ENCODE measurements at regions not wholly inside any gene's neighbourhood (a gene's known extent, or its start where the extent isn't known, plus 50 kb on each side); places are given as distances from the start of the nearest gene placed in this dataset.
"Not testable (repeated sequence)": the region's sequence is repeated elsewhere in the genome, so short reads cannot be mapped to it uniquely, and the experiment has no call there.

DNA sequence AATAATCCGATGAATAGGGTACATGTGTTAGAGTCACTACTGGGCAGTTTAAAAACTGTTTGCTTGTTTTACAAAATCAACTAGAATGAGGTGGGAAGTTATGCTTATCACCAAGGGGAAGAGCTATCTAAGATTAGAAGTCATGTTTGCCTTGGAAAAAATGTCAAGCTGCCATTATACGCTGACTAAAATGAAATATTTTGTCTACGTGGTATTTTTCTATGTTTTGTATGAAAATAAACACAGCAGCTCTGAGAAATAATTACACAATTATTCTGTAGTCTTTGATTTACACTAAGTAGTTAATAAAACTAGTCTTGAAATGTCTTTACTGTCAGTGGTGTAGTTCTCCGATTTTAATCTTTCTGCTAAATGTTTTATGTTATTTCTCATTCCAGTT, 241.9 kb upstream of the TARS1 start:
- DNase-seq (ENCODE audit: low read depth in 4 of 4, low spot score in 3 of 4) = no peak

DNA sequence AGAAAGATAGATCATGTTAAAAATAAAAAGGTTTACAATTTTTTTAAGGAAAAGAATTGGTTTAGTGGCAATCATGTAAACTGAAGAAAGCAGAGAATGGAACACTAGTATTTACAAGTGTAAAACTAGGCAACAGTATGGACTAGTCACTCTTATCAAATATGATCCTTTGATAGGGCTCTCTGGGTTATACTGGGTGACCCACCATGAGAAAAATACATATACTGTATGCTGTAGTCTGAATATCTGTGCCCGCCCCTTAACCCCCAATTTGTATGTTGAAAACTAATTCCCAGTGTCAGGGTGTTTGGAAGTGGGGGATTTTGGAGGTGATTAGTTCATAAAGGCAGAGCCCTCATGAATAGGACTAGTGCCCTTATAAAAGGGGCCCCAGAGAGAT, 236.8 kb upstream of the TARS1 start:
- DNase-seq (ENCODE audit: low read depth in 4 of 4, low spot score in 3 of 4) = no peak

DNA sequence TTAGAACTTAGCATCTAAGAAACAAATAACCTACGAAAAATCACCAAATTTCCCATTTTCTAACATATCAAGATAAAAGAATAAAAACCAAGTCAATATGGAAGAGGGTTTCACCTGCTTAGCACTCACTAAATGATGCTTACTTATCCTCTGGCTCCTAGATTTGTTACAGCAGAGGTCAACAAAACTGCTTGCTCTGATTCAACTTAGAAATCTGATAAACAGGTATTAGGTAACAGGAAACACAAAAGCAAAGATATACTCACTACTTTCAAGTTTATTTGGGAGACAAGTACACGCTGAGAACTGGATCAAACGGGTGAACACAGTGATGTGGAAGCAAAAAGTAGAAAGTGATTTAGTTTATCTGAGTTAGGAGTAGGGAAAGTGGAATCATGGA, 235.7 kb upstream of the TARS1 start:
- DNase-seq (ENCODE audit: low read depth in 4 of 4, low spot score in 3 of 4) = no peak

DNA sequence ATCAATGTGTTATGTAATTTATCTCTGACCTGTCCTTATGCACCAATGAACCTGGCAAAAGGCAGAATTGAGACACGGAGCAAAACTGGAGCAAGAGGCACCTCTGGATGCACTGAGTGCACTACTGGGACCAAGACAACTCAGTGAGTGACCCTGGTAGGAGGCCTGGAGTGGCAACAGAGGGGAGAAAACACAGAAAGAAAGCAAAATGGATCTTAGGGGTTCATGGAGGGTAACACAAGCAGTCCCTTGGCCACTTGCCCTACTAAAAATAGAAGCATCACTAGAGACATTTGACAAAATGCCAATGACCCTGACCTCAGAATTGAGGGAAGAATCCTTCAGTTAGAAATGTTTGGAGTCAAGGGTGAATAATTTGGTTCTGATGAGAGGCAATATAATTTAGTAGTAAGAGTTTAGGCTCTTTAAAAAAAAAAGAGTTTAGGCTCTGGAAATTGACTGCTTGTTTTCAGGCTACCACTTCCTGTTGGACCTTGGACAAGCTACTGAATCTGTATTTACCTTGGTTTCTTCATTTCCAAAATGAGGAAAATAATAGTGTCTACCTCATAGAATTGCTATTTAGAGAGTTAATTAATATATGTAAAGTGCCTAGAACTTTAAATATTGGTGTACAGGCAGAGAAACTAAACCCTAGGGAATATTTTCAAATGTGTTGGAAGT, 234.9 kb upstream of the TARS1 start:
- no peak for DNase-seq (ENCODE audit: low read depth in 4 of 4, low spot score in 3 of 4)

DNA sequence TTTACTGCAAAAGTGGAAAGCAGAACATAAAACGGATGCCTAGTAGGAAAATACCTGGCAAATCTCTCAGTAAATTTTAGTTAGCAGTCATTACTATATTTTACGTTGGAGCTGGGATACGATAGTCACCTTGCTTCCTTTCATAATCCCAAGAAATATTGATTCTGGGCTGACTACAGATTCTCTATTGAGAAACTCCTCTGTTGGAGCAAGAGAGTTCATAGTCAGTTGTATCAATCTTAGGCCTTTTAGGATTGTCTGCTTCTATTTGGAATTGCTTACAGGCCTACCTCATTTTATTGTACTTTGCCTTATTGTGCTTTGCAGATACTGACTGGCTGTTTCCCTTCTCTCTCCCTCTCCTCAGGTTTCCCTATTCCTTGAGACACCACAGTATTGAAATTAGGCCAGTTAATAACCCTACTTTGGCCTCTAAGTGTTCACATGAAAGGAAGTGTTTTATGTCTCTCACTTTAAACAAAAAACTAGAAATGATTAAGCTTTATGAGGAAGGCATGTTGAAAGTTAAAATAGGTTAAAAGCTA, 233.7 kb upstream of the TARS1 start:
- DNase-seq (ENCODE audit: low read depth in 4 of 4, low spot score in 3 of 4) = no peak

DNA sequence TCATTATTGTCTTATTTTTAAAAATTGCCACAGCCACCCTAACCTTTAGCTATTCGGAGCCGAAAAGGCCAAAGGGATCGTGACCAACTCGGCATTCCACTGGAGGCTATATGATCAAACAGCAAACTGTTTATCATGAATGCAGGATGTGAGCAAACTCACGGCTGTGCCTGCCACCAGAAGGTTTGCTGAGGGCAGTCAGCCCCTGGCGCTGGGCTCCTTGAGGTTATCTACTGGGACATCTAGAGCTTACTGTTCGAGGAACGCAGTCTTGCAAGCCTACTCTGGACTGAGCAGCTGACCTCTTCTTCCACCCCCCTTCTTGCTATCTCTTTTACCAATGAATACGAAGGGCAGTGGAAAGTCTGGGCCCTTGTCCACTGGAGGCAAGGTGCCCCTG, 231.5 kb upstream of the TARS1 start:
- no peak for DNase-seq (ENCODE audit: low read depth in 4 of 4, low spot score in 3 of 4)

DNA sequence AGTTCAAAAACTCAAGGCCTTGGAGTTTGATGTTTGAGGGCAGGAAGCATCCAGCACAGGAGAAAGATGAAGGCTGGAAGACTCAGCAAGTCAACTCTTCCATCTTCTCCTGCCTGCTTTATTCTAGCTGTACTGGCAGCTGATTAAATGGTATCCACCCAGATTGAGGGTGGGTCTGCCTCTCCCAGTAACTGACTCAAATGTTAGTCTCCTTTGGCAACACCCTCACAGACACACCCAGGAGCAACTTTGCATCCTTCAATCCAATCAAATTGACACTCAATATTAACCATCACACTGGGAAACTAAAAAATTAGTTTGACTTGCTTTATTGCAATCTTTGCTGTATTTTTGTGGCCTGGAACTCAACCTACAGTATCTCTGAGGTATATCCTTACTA, 230.5 kb upstream of the TARS1 start:
- DNase-seq (ENCODE audit: low read depth in 4 of 4, low spot score in 3 of 4) = not testable (repeated sequence)

DNA sequence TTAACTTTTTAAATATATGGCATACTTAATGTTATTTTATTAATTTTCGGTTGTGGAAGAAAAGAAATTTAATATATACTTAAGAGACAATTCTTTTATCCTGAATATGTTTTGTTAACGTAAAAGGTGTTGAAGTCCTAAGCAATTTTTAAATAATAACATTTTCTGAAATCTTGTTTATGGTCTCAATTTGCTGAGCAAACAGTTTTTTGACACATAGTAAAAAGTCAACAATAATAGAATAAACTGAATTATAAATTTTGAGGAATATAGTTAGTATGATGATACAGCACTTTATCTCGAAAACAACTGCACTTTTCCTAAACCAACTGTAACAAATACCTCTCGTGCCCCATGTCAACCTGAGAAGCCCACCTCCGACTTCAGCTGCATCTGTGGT, 229.8 kb upstream of the TARS1 start:
- DNase-seq (ENCODE audit: low read depth in 4 of 4, low spot score in 3 of 4) = no peak

DNA sequence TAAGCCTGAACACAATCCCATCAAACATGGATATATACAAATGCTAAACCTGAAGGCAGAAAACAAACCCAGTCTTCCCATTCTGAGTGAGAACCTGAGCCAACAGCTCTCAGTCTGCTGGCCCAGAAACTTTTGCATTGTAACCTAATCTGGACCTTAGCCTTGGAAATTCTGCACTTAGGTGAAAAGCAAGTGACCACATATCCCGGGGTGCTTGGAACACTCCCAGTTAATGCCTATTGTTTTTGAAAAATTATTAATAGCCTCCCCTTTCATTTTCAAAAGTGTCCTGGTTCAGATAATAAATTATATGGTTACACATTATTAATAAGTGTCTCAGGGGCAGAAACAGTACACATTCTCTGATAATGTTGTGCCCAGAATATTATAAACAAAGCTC, 228.3 kb upstream of the TARS1 start:
- no peak for DNase-seq (ENCODE audit: low read depth in 4 of 4, low spot score in 3 of 4)

DNA sequence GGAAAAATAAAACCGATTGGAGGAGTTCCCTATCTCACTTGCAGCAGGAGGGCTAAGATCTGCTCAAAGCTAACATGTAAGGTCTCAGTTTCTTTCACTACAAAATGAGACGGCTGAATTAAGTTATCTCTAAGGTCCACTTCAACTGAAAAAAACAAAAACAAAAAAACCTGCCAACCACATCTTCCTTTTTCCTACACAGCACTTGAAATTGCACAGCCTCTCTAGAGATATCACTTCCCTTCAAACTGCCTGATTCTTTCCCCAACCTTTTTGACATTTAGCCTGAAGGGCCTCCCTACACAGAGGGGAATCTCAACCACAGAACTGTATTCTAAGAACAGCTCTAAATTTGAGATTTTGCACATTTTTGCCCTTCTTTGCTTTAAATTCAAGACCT, 227.9 kb upstream of the TARS1 start:
- DNase-seq (ENCODE audit: low read depth in 4 of 4, low spot score in 3 of 4) = no peak

DNA sequence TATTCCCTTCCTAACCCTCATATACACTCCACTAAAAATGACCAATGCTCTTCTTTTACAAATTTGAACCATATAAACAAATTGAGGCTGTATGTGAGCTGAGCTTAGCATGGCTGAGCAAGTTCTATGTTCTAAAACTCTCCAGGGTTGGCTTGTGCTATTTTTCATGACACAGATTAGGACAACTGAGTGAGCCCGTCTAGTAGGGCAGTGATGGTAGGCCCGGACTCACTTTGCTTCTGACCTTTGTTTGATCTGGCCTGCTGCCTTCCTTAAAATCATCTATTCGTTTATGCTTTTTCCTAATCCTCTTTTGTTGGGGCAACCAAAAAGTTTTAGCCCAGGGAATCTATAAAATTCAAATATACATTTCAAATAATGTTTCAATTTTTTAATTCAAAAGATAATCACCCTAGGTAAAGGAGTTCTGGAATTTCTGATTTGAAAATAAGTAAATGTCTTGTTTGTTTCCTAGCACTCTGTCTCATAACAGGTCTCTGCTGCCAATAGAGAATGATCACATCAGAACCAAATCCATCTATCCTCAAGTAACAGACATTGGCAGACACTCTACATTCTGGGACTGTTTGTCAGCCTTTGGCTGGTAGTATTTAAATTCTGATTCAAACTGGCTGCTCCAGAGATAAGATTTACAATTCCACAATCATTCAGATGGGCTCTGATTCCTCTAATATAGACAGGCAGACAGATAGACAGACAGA, 217.0 kb upstream of the TARS1 start:
- DNase-seq (ENCODE audit: low read depth in 4 of 4, low spot score in 3 of 4) = no peak

DNA sequence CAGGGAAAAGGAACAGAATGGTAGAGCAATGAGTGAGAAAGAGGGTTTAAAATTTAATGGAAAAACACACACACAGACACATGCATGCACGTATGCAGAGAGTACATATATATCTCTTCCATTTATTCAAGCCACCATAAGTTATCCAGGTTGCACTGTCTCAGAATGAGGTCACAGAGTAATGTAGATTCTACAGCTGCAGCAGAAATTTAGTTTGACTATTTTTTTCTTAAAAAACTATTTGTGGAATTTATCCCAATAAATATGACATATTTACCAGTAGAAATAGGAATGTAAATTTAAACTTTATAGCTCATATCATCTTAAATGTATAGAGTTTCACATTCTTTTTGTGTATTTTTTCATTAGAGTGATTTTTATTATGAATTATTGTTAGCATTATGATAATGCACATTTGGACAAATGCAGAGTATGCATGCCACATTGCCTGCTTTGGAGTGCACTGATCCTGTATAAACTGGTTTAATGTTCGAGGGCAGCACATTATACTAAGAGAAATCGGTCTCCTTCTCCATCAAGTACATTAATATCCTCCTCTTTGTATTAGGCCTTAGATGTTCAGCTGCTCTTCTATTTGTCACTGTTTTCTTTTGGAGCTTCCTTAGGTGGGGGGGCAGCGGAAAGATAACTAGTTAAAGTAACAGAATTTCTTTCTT, 216.3 kb upstream of the TARS1 start:
- DNase-seq (ENCODE audit: low read depth in 4 of 4, low spot score in 3 of 4) = no peak

DNA sequence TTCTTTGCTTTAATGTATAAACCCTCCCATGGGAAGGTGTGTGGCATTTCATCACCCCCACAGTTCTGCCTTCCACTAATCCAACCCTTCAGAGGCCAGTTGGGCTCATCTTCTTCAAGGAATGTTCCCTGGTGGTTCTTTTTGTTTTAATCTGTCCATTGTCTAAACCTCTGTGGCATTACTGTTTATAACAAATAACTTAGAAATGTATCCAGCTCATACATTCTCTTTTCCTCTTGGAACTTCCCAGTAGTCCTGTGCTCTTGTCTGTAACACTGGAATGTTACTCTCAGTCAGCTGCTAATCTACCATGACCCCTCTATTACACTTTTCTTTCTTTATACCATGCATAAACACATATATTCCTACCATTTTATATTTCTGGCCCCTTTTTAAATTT, 213.5 kb upstream of the TARS1 start:
- no peak for DNase-seq (ENCODE audit: low read depth in 4 of 4, low spot score in 3 of 4)

DNA sequence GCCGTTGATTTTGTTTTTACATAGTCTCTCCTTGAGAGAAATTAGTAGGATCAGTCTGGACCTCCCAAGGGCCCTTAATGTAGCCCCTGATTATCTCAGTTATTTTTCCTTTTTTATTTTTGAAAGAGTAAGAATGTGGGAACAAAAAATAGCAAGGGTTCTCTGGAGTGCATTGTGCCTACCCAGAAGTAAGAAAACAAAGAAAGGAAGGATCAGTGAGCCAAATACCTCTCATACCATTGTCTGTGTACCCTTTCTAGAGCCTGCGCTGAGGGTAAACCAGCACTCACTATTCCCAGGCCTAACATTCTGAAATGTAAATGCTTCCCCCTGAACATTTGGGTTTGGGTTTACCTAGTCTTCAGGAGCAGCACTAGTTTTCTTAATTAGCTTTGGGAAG, 213.0 kb upstream of the TARS1 start:
- DNase-seq (ENCODE audit: low read depth in 4 of 4, low spot score in 3 of 4) = no peak

DNA sequence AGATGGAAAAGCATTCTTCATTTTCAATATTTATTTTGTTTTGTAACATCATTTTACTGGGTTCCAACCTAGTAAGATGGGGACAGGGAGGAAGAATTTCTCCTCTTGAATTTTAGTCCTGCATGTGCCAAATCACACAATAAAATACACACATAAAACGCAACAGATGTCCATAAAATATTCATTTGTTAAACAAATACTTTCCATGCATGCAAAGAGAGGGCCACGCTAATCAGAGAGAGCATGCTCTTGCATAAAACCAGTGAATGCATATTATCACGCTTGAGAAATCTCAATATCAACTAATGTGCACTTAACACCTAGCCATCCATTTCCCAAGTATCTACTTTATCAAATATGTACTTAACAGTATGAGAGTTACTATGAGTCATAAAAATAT, 212.6 kb upstream of the TARS1 start:
- no peak for DNase-seq (ENCODE audit: low read depth in 4 of 4, low spot score in 3 of 4)

DNA sequence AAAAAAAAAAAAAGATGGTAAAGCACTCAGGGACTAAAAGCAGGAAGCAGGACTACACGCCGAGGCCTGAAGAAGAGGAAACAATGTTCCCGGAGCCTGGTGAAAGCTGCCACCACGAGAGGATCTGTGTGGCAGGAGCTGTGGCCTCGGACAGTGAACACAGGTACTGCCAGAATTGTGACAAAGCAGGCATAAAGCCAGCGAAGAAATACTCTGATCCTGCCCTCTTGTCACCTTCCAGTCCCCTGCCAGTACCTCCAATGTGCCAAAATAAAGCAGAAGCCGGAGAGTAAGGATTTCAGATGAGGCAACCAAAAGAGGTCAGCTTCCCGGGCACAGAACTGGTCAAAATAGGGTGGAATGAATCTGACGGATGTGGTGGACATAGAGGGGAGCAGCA, 211.5 kb upstream of the TARS1 start:
- DNase-seq (ENCODE audit: low read depth in 4 of 4, low spot score in 3 of 4) = no peak

DNA sequence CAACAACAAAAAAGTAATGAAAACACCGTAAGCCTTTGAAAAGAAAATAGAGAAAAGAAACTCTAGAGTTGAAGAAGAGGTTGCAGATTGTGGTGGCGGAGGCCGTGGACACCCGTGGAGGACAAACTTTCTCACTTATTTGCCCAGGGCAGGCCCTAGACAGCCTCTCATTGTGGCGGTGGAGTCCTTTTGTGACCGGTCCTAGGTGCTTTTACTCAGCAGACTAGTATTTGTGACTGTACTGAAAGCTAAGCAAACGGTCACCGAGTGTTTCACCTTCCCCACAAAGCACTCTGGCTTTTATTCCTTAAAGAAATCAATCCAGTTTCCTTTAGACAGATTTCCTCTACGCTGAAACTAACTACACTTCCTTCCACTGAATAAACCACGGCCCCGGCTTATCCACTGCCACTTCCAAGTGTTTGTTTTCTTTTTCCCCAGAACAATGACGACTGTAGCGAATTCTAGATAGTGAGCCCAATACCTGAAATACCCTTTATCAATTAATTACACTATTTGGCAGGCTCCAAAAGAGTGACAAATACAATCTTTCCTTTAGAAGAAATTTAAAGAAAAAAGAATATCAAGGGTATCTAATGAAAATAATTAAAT, 210.2 kb upstream of the TARS1 start:
- DNase-seq (ENCODE audit: low read depth in 4 of 4, low spot score in 3 of 4) = no peak

DNA sequence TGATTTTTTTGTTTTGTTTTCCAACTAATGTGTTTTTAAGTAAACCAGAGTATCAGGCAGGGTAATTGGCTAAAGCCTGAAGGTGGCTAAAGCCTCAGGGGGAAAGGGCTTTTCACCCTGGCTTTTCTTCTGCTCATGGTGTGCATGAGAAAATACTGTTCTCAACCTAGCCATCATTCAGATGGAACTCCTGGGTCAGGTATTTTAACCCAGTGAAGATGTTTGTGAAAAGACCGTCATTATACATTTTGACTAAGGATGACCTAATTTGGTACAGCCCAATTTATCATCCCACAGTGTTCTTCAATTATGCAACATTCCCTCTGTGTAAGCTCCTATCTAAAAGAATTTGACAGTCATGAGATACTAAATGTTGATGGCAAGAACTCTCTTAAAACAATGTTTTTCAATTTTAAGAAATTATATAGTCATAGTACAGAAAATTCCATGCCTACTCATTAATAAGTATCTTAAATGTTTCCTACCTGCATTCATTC, 209.5 kb upstream of the TARS1 start:
- no peak for DNase-seq (ENCODE audit: low read depth in 4 of 4, low spot score in 3 of 4)

DNA sequence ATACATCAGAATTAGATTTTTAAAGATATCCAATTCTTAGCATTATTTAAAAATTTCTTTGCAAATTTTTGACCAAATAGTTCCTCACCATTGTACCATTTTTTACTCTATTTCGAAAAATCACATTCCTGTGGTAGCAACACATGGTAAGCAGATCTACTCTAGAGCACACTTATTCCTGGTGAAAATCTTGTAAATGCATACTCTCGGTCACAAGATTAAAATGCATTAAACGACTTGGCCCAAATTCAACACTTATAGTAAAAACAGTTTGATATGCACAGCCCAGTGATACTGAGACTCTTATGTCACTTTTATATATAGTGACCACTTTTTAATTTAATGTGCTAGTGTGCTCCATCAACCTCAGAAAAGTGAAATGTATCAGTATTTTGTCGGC, 208.8 kb upstream of the TARS1 start:
- DNase-seq (ENCODE audit: low read depth in 4 of 4, low spot score in 3 of 4) = no peak

DNA sequence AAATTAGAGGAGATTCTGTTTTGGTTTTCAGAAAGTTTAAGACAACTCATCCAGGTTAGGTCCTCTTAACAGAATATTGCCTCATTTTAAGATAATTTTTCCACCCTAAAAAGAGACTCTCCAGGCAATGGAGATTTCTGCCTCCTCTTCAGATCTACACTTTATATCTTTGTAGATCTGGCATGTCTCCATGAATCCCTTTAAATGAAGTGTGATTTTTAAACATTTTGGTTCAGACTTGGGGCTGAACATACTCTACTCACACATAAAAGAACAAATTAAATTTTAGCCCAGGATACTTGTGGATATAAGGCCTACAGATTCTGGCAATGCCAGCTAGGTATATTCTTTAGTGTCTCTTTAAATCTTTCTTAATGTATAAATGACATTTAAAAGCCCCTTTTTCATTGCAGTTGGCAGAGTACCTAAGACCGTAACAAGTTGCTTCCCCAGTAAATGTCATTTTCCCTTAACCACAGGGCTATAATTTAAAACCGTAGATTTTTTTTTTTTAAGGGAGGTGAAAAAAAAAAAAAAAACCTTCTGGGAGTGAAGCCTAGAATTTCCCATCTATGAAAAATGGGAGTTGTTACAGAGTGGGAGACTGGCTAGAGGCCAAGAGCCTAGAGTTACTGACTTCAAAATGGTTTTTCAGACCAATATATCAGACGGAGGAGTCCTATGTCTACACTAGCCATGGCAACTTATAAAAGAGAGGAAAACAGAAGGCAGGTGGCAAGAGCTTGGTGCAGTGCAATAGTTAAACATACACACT, 207.8 kb upstream of the TARS1 start:
- peak in 2 of 4 donors; percentile 23 for DNase-seq (ENCODE audit: low read depth in 4 of 4, low spot score in 3 of 4)

All from right renal pelvis (tissue), 4 donors.